ENCODE measurements at regions not wholly inside any gene's neighbourhood (a gene's known extent, or its start where the extent isn't known, plus 50 kb on each side); places are given as distances from the start of the nearest gene placed in this dataset.

DNA sequence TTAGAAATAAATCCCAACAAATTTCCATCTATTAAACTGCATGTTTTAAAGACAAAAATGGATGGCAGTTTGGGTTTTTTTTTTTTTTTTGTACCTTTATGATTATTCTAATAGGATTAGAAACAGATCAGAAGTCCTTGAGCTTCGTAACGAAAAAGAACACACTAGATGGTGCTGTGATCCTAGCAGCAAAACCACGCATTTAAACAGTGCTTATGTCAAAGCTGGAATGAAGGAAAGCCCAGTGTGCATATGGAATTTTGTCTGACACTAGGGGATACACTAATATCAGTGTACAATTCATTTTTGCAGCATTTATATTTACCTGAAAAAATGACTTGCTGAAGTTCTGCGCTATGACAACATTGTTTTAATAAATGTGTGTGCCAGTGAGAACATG, 229.1 kb downstream of the VEGFC start:
- H3K9me3 Mint-ChIP-seq (ENCODE audit: low read depth), result no peaks in the 10 kb centered on the region
- POLR2A ChIA-PET, result no interaction called here
- no peak overlapping the region for H3K27ac Mint-ChIP-seq
- H3K4me1 Mint-ChIP-seq, result no peaks in the 10 kb centered on the region
- ATAC-seq, result no peak
- H3K27me3 Mint-ChIP-seq, result no peaks in the 10 kb centered on the region
- CTCF ChIA-PET, result interaction anchor here (0.6 kb wide), 1 partner anchor 33 kb away, joined by 3 read pairs; no protein-coding TSS in a partner anchor
- H3K36me3 Mint-ChIP-seq (ENCODE audit: low read depth), result no peaks in the 10 kb centered on the region
- intact Hi-C loops (cut with DNase I, micrococcal nuclease), result no loop called here
- no peak overlapping the region for H3K4me3 Mint-ChIP-seq
- no peak for DNase-seq

DNA sequence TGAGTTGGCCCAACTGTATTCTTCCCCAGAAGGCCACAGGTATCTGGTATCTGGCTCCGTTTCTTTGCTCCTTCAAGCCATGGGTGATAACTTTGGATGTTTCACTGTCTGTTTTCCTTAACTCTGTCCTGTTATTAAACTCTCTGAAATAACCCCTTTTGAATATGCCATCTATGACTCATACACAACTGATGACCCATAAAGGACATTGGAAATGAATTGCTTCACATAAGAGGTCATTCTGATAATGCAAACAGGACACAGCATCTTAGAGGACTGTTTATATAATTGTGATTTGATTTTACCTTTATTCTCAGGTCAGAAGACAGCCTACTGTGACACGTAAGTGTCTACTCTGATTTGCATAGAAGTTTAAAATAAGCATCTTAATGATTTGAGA, 227.7 kb downstream of the VEGFC start:
- Mint-ChIP-seq H3K27me3 (no peaks in the 10 kb centered on the region), H3K4me3 (no peak overlapping the region), H3K9me3 (ENCODE audit: low read depth) (no peaks in the 10 kb centered on the region), H3K36me3 (ENCODE audit: low read depth) (no peaks in the 10 kb centered on the region), H3K4me1 (no peaks in the 10 kb centered on the region), H3K27ac (no peak overlapping the region)
- ChIA-PET CTCF (no interaction called here), POLR2A (no interaction called here)
- intact Hi-C loops (cut with DNase I, micrococcal nuclease), result no loop called here
- ATAC-seq (no peak), DNase-seq (no peak)

DNA sequence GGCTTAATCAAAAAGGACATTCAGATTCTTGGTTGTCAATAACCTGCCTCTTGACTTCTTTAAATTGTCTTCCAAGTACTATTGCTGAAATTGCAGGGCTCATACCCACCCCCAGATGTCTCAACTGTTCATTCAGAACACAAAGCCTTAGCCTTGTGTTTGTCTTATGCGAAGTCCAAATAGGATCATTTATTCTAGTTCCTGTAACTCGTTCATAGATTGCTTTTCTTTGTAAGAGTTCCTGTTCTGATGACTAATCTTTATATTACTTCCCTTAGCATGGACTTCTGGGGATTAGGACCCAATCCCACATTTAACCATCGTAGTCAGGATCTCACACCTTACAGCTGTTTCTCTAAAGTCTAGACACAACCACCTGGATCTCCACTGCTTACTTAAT, 226.0 kb downstream of the VEGFC start:
- ATAC-seq, result no peak
- ChIA-PET CTCF (interaction anchor here (0.8 kb wide), 1 partner anchor 52 kb away, joined by 3 read pairs; no protein-coding TSS in a partner anchor), POLR2A (no interaction called here)
- H3K9me3 Mint-ChIP-seq (ENCODE audit: low read depth), result no peaks in the 10 kb centered on the region
- no peak overlapping the region for H3K4me3 Mint-ChIP-seq
- intact Hi-C loops (cut with DNase I, micrococcal nuclease), result no loop called here
- H3K4me1 Mint-ChIP-seq, result no peaks in the 10 kb centered on the region
- no peak for DNase-seq
- H3K36me3 Mint-ChIP-seq (ENCODE audit: low read depth), result no peaks in the 10 kb centered on the region
- no peak overlapping the region for H3K27ac Mint-ChIP-seq
- no peaks in the 10 kb centered on the region for H3K27me3 Mint-ChIP-seq

DNA sequence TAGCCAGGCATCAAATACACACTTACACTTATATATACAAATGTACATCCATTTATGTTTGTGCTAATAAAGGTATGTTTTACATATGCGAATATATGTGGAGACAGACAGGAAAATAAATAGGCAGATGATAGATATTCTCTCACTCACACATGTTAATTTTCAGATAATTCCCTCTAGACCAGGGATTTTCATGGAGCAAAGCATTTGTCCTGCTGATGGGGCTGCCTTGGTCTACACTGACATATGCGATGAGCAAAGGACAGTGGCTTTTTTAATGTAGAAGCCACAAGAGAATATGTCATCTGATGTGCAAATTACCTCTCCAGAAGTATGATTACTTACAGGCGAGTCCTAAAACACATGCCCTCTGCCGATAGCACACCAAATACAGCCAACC, 224.5 kb downstream of the VEGFC start:
- no peak for DNase-seq

DNA sequence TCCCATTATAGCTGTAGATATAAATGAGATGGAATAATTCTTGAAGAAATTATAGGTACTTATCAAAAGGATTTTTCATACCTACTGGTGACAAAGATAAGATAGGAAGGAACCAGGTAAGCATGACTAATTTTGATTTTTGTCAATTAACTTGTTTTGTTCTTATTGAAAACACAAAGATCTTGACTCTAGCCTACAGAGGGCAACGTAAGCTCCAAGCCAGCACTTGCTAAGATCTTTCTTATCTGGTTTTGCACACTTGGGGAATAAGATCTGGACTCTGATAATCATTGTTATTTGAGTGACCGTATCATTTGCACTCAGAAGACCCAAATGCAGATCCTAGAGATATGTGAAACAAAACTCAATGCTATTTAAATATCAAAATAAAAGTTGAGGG, 223.4 kb downstream of the VEGFC start:
- ATAC-seq (no peak), DNase-seq (no peak)
- POLR2A ChIA-PET, result no interaction called here
- Mint-ChIP-seq H3K4me3 (no peak overlapping the region), H3K9me3 (ENCODE audit: low read depth) (no peaks in the 10 kb centered on the region), H3K27ac (no peak overlapping the region), H3K36me3 (ENCODE audit: low read depth) (no peaks in the 10 kb centered on the region), H3K27me3 (no peaks in the 10 kb centered on the region), H3K4me1 (no peaks in the 10 kb centered on the region)
- intact Hi-C loops (cut with DNase I, micrococcal nuclease), result no loop called here
- CTCF ChIA-PET, result no interaction called here

More for the DNA sequence above, 224.5 kb downstream of the VEGFC start:
- ATAC-seq, result no peak
- Mint-ChIP-seq H3K9me3 (ENCODE audit: low read depth) (no peaks in the 10 kb centered on the region), H3K36me3 (ENCODE audit: low read depth) (no peaks in the 10 kb centered on the region), H3K4me3 (no peak overlapping the region), H3K4me1 (no peaks in the 10 kb centered on the region), H3K27me3 (no peaks in the 10 kb centered on the region), H3K27ac (no peak overlapping the region)
- ChIA-PET POLR2A (no interaction called here), CTCF (no interaction called here)
- intact Hi-C loops (cut with DNase I, micrococcal nuclease), result no loop called here

DNA sequence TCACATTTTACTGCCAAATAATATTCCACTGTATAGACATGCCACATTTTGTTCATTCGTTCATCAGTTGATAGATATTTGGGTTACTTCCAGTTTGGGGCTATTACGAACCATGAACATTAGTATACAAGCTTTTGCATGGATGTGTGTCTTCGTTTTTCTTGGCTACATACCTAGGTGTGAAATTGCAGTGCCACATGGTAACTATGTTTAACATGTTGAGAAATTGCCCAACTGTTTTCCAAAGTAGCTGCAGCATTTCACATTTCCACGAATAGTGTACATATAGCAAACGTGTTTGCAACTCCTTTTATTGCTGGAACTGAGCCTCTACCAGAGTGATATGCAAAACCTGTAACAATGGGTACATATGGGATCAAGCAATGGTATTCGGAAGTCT, 221.5 kb downstream of the VEGFC start:
- intact Hi-C loops (cut with DNase I, micrococcal nuclease), result no loop called here
- Mint-ChIP-seq H3K36me3 (ENCODE audit: low read depth) (no peaks in the 10 kb centered on the region), H3K4me3 (no peak overlapping the region), H3K27me3 (no peaks in the 10 kb centered on the region), H3K9me3 (ENCODE audit: low read depth) (no peaks in the 10 kb centered on the region), H3K4me1 (no peaks in the 10 kb centered on the region), H3K27ac (no peak overlapping the region)
- no peak for DNase-seq
- ChIA-PET POLR2A (no interaction called here), CTCF (no interaction called here)
- ATAC-seq, result no peak

DNA sequence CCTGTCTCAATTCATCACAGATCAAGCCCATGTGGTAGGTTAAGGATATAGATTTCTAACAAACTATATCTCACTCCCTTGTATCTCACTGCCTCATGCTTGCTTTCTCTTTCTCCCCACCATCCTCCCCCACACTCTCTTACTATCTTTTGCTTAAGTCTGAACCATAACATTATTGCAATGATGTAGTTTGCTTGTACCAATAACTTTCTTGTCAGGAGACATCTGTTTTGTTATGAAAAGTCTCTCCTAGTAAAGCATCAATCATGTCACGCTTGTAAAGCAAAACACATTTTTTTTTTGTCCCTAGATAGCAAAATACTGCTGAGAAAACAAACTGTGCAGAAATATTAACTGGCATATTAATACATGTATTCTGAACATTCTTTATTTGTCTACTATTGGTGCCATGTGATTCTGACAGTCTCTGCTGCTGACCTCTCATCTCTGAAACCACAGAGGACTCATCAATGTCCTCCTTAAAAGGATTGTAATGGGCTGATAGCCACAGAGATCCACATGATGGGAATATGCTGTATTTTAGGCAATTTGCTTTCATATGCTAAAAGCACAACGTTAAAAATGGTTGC, 217.5 kb downstream of the VEGFC start:
- intact Hi-C loops (cut with DNase I, micrococcal nuclease), result no loop called here
- DNase-seq, result no peak
- Mint-ChIP-seq H3K36me3 (ENCODE audit: low read depth) (no peaks in the 10 kb centered on the region), H3K27me3 (no peaks in the 10 kb centered on the region), H3K4me3 (no peak overlapping the region), H3K9me3 (ENCODE audit: low read depth) (no peaks in the 10 kb centered on the region), H3K4me1 (no peaks in the 10 kb centered on the region), H3K27ac (no peak overlapping the region)
- POLR2A ChIA-PET, result no interaction called here
- CTCF ChIA-PET, result no interaction called here
- ATAC-seq, result no peak

DNA sequence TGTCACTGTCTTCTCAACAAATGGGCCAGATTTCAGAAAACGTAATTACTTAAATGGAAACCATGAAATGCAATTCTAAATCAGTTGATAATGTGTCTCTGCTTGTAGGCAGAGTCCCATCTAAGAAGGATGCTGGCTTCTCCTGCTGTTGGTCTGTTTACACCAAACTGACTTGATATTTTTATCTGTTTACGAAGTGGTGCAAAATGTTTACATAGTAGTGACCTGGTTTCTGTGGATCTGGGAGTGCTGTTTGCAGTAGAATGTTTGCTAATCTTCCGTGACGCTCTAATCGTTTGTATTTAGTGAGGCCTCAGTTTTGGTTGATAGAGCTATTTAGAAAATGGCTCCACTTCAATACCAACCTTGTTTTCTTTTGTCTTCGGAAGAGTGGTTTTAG, 213.5 kb downstream of the VEGFC start:
- intact Hi-C loops (cut with DNase I, micrococcal nuclease), result no loop called here
- no peak overlapping the region for H3K27ac Mint-ChIP-seq
- H3K4me3 Mint-ChIP-seq, result no peak overlapping the region
- no peaks in the 10 kb centered on the region for H3K27me3 Mint-ChIP-seq
- ATAC-seq, result no peak
- POLR2A ChIA-PET, result no interaction called here
- CTCF ChIA-PET, result no interaction called here
- H3K9me3 Mint-ChIP-seq (ENCODE audit: low read depth), result no peaks in the 10 kb centered on the region
- DNase-seq, result no peak
- no peaks in the 10 kb centered on the region for H3K4me1 Mint-ChIP-seq
- H3K36me3 Mint-ChIP-seq (ENCODE audit: low read depth), result no peaks in the 10 kb centered on the region

DNA sequence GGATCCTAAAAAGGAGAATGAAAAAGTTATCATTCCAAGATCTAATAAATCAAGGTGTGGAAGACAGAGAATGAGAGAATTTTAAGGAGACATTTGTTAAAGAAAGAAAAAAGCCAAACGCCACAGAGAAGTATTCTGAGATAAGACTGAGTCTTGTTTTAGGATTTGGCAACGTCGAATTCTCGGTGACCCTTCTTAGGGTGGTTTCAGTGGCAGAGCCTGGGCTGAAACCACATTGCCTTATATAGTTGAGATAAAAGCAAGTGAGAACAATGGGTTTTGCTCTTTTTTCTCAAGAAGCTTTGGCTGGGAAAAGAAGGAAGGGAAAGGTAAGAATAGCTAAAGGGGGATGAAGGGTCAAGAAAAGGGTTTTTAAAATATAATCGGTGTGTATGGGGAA, 209.4 kb downstream of the VEGFC start:
- no peak for ATAC-seq

DNA sequence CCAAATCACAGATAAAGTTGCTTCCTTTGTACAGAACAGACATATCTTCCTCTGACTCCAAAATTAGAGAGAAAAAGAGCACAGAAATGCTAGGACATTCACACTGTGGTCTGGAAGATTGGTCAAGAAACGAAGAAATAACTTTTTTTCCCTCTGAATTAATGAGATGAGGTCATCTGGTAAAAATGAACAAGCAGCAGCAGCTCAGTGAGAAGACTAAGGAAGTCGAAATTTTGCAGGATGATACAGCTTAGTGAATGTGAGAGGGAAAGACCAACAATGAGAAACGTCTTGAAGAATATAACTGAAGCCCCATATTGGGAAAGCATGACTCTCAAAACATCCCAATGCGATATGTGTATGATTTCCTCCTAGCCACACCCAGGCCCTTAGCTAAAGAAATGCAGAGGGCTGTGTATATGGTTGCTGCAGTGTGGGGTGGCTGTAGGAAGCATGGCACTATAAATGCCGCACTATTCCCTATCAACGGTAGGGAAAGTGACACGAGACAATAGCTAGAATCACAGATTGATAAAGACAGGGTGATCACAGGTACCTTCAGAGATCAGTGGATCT, 208.6 kb downstream of the VEGFC start:
- Mint-ChIP-seq H3K4me1 (no peaks in the 10 kb centered on the region), H3K27ac (no peak overlapping the region), H3K4me3 (no peak overlapping the region), H3K36me3 (ENCODE audit: low read depth) (no peaks in the 10 kb centered on the region), H3K27me3 (no peaks in the 10 kb centered on the region), H3K9me3 (ENCODE audit: low read depth) (no peaks in the 10 kb centered on the region)
- intact Hi-C loops (cut with DNase I, micrococcal nuclease), result no loop called here
- ATAC-seq (no peak), DNase-seq (no peak)
- CTCF ChIA-PET, result no interaction called here
- POLR2A ChIA-PET, result no interaction called here

More for the DNA sequence above, 209.4 kb downstream of the VEGFC start:
- no peak overlapping the region for H3K4me3 Mint-ChIP-seq
- no peaks in the 10 kb centered on the region for H3K36me3 Mint-ChIP-seq (ENCODE audit: low read depth)
- CTCF ChIA-PET, result no interaction called here
- DNase-seq, result no peak
- H3K9me3 Mint-ChIP-seq (ENCODE audit: low read depth), result no peaks in the 10 kb centered on the region
- no peaks in the 10 kb centered on the region for H3K27me3 Mint-ChIP-seq
- POLR2A ChIA-PET, result no interaction called here
- no peak overlapping the region for H3K27ac Mint-ChIP-seq
- no peaks in the 10 kb centered on the region for H3K4me1 Mint-ChIP-seq
- intact Hi-C loops (cut with DNase I, micrococcal nuclease), result no loop called here

DNA sequence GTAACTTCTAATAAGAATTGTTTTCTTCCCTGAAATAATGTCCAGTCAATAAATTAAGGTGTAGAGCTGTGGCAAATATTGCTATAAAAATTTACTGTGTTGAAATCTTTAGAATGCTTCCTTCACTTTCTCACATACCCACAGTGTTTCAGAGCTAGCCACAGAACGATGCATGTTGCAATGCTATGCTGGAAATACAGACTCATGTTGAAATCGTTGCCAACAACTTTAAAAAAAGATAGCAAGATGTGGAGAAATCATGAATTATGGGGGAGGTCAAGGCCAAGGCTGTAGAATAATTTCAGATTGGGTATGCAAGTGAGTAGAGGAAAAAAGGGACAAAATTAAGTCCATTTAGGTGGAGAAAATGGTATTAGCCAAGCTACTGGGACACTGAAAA, 204.8 kb downstream of the VEGFC start:
- CTCF ChIA-PET, result no interaction called here
- POLR2A ChIA-PET, result no interaction called here
- intact Hi-C loops (cut with DNase I, micrococcal nuclease), result no loop called here
- no peaks in the 10 kb centered on the region for H3K4me1 Mint-ChIP-seq
- H3K4me3 Mint-ChIP-seq, result no peak overlapping the region
- no peak for ATAC-seq
- H3K36me3 Mint-ChIP-seq (ENCODE audit: low read depth), result no peaks in the 10 kb centered on the region
- H3K9me3 Mint-ChIP-seq (ENCODE audit: low read depth), result no peaks in the 10 kb centered on the region
- no peaks in the 10 kb centered on the region for H3K27me3 Mint-ChIP-seq
- DNase-seq, result no peak
- no peak overlapping the region for H3K27ac Mint-ChIP-seq

DNA sequence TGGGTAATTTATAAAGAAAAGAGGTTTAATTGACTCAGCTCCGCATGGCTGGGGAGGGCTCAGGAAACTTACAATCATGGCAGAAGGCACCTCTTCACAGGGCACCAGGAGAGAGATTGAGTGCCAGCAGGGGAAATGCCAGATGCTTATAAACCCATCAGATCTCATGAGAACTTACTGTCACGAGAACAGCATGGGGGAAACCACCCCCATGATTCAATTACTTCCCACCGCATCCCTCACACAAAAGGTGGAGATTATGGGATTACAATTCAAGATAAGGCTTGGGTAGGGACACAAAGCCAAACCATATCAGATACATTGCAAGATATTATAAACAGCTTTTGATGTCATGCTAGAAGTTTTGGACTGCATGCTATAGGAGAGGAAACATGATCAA, 204.3 kb downstream of the VEGFC start:
- Mint-ChIP-seq H3K9me3 (ENCODE audit: low read depth) (no peaks in the 10 kb centered on the region), H3K4me3 (no peak overlapping the region), H3K36me3 (ENCODE audit: low read depth) (no peaks in the 10 kb centered on the region), H3K27me3 (no peaks in the 10 kb centered on the region), H3K4me1 (no peaks in the 10 kb centered on the region), H3K27ac (no peak overlapping the region)
- intact Hi-C loops (cut with DNase I, micrococcal nuclease), result no loop called here
- CTCF ChIA-PET, result no interaction called here
- POLR2A ChIA-PET, result no interaction called here
- ATAC-seq (no peak), DNase-seq (no peak)

Data from activated CD4-positive, alpha-beta T cell treated with anti-CD3 and anti-CD28 coated beads for 36 hours (primary cell).